ENCODE measurements at regions not wholly inside any gene's neighbourhood (a gene's known extent, or its start where the extent isn't known, plus 50 kb on each side); places are given as distances from the start of the nearest gene placed in this dataset.
A peak's percentile ranks its signal among the peaks of the same experiment; 100 is the strongest.
"Not testable (repeated sequence)": the region's sequence is repeated elsewhere in the genome, so short reads cannot be mapped to it uniquely, and the experiment has no call there.

GRCh38 chr13:65378484-65378883, 1851.7 kb downstream of the PCDH9 start:
- no peaks in the 10 kb centered on the region for H3K4me1 ChIP-seq (ENCODE audit: low read depth)
- H3K27me3 ChIP-seq, result no peaks in the 10 kb centered on the region
- no peak for DNase-seq (ENCODE audit: low read depth in 1 of 2, low spot score in 1 of 2)
- no peaks in the 10 kb centered on the region for H3K36me3 ChIP-seq
- TF ChIP-seq CTCF (IDR thresholded peaks at IDR 0.05; ENCODE audit: low read depth, low read length), result no peak
- H3K27ac ChIP-seq, result no peak overlapping the region
- H3K4me3 ChIP-seq, result no peak overlapping the region
- H3K9me3 ChIP-seq (ENCODE audit: low read depth), result no peaks in the 10 kb centered on the region

- H3K4me1 ChIP-seq (ENCODE audit: low read depth), result no peaks in the 10 kb centered on the region
- no peaks in the 10 kb centered on the region for H3K9me3 ChIP-seq (ENCODE audit: low read depth)
- H3K27me3 ChIP-seq, result no peaks in the 10 kb centered on the region
Observed at GRCh38 chr13:65368832-65369231, 1861.3 kb downstream of the PCDH9 start.

GRCh38 chr13:65353951-65354350, 1876.2 kb downstream of the PCDH9 start:
- TF ChIP-seq CTCF (IDR thresholded peaks at IDR 0.05; ENCODE audit: low read depth, low read length), result no peak
- H3K27me3 ChIP-seq, result no peaks in the 10 kb centered on the region
- no peak overlapping the region for H3K27ac ChIP-seq
- H3K4me3 ChIP-seq, result no peak overlapping the region
- H3K36me3 ChIP-seq, result no peaks in the 10 kb centered on the region
- H3K9me3 ChIP-seq (ENCODE audit: low read depth), result no peaks in the 10 kb centered on the region
- no peak for DNase-seq (ENCODE audit: low read depth in 1 of 2, low spot score in 1 of 2)
- H3K4me1 ChIP-seq (ENCODE audit: low read depth), result no peaks in the 10 kb centered on the region

More at GRCh38 chr13:65368832-65369231, 1861.3 kb downstream of the PCDH9 start:
- no peak for DNase-seq (ENCODE audit: low read depth in 1 of 2, low spot score in 1 of 2)
- no peak overlapping the region for H3K4me3 ChIP-seq
- TF ChIP-seq CTCF (IDR thresholded peaks at IDR 0.05; ENCODE audit: low read depth, low read length), result no peak
- no peak overlapping the region for H3K27ac ChIP-seq
- no peaks in the 10 kb centered on the region for H3K36me3 ChIP-seq

- H3K9me3 ChIP-seq (ENCODE audit: low read depth); H3K36me3 ChIP-seq; DNase-seq (ENCODE audit: low read depth in 1 of 2, low spot score in 1 of 2); H3K4me1 ChIP-seq (ENCODE audit: low read depth); H3K4me3 ChIP-seq; H3K27ac ChIP-seq; H3K27me3 ChIP-seq: not testable (repeated sequence)
Observed at GRCh38 chr13:65353150-65353549, 1877.0 kb downstream of the PCDH9 start.

- peaks cover 5% of the 10 kb centered on the region for H3K4me1 ChIP-seq (ENCODE audit: low read depth)
- no peak for TF ChIP-seq CTCF (IDR thresholded peaks at IDR 0.05; ENCODE audit: low read depth, low read length)
- H3K4me3 ChIP-seq, result no peak overlapping the region
- no peaks in the 10 kb centered on the region for H3K36me3 ChIP-seq
- DNase-seq (ENCODE audit: low read depth in 1 of 2, low spot score in 1 of 2), result no peak
- no peak overlapping the region for H3K27ac ChIP-seq
- no peaks in the 10 kb centered on the region for H3K27me3 ChIP-seq
- no peaks in the 10 kb centered on the region for H3K9me3 ChIP-seq (ENCODE audit: low read depth)
Observed at GRCh38 chr13:65347420-65348030, 1882.6 kb downstream of the PCDH9 start.

GRCh38 chr13:65343898-65344663, 1886.1 kb downstream of the PCDH9 start:
- TF ChIP-seq CTCF (IDR thresholded peaks at IDR 0.05; ENCODE audit: low read depth, low read length), result no peak
- Histone ChIP-seq H3K27me3 (no peaks in the 10 kb centered on the region), H3K27ac (peak overlapping the region; percentile 41), H3K4me3 (no peak overlapping the region), H3K36me3 (no peaks in the 10 kb centered on the region), H3K9me3 (ENCODE audit: low read depth) (no peaks in the 10 kb centered on the region), H3K4me1 (ENCODE audit: low read depth) (peaks cover 5% of the 10 kb centered on the region)
- DNase-seq (ENCODE audit: low read depth in 1 of 2, low spot score in 1 of 2), result peak; percentile 5 to 15
